Thyroid gland (tissue), 4 donors: ENCODE measurements at regions not wholly inside any gene's neighbourhood (a gene's known extent, or its start where the extent isn't known, plus 50 kb on each side); places are given as distances from the start of the nearest gene placed in this dataset.

ENCODE experiments used
- DNase-seq, 2 donors: peaks; one replicate each; pipeline ENCODE4 v3.0.0-alpha.2; 2019
- H3K27ac ChIP-seq, 3 donors: fragments of 200-600 bp; sonication (generic); 1 replicate in 2 of 3; 2 replicates in 1 of 3; pipeline ENCODE4 v1.5.1; 2016 to 2019; ENCODE audit warnings: mild to moderate bottlenecking in 1 of 3, moderate library complexity in 1 of 3
- H3K27me3 ChIP-seq: fragments of 200-600 bp; sonication (generic); one replicate; pipeline ENCODE4 v1.5.1; 2019
- H3K36me3 ChIP-seq, 2 donors: fragments of 200-600 bp; sonication (generic); one replicate each; pipeline ENCODE4 v1.5.1; 2016 to 2019
- H3K4me1 ChIP-seq, 2 donors: fragments of 200-600 bp; sonication (generic); one replicate each; pipeline ENCODE4 v1.5.1; 2017 to 2019
- H3K4me3 ChIP-seq, 3 donors: fragments of 200-600 bp; sonication (generic); replicated peaks in 1 of 3; 1 replicate in 2 of 3; 2 replicates in 1 of 3; pipeline ENCODE4 v1.5.1; 2016; ENCODE audit warnings: mild to moderate bottlenecking in 1 of 3
- H3K9me3 ChIP-seq: fragments of 200-600 bp; sonication (generic); one replicate; pipeline ENCODE4 v1.5.1; 2017
- CTCF ChIP-seq, 6 experiments: fragments of 200-600 bp in 3 of 6; fragments of 450-650 bp in 3 of 6; sonication (generic) in 3 of 6; IDR thresholded peaks; one replicate each; pipeline ENCODE4 v1.5.1; 2016 to 2019; ENCODE audit warnings: antibody characterized with exemption in 6 of 6, mild to moderate bottlenecking in 2 of 6, inconsistent platforms in 1 of 6, moderate library complexity in 1 of 6
- POLR2A ChIP-seq, 2 donors: fragments of 450-650 bp; IDR thresholded peaks; one replicate each; pipeline ENCODE4 v1.6.1; 2017; ENCODE audit warnings: antibody characterized with exemption in 2 of 2, mild to moderate bottlenecking in 2 of 2, moderate library complexity in 1 of 2
- WGBS, 2 donors: methylation state at CpG; one replicate each; pipeline ENCODE4 v1.1.5; 2017; 5-methylcytosine and 5-hydroxymethylcytosine counted together
- intact Hi-C: fragments of 100-400 bp; cut with DNase I; formaldehyde crosslinking; loops from one replicate; pipeline ENCODE4 v1.15.1; 2023

GRCh38 chr16:77569406-77569805 lies 134.6 kb upstream of the ADAMTS18 start:
- Histone ChIP-seq H3K27ac (no peak overlapping the region), H3K27me3 (no peaks in the 10 kb centered on the region), H3K36me3 (no peaks in the 10 kb centered on the region), H3K9me3 (no peaks in the 10 kb centered on the region), H3K4me3 (no peak overlapping the region), H3K4me1 (peaks cover 0 to 8% of the 10 kb centered on the region in 2 donors)
- WGBS, 2 donors, result 58 to 63% methylated on average over 5 of the region's 5 CpGs
- TF ChIP-seq POLR2A (IDR thresholded peaks at IDR 0.05) (no peak), CTCF (IDR thresholded peaks at IDR 0.05) (no peak)
- no peak for DNase-seq
- intact Hi-C loops, result no loop called here

GRCh38 chr16:77570574-77570973 lies 135.7 kb upstream of the ADAMTS18 start:
- TF ChIP-seq CTCF (IDR thresholded peaks at IDR 0.05) (no peak), POLR2A (IDR thresholded peaks at IDR 0.05) (no peak)
- H3K27me3 ChIP-seq, result no peaks in the 10 kb centered on the region
- DNase-seq, result no peak
- H3K4me3 ChIP-seq, result no peak overlapping the region
- no peaks in the 10 kb centered on the region for H3K36me3 ChIP-seq
- no peaks in the 10 kb centered on the region for H3K9me3 ChIP-seq
- WGBS, 2 donors, result 83 to 91% methylated on average over 1 of the region's 1 CpG
- intact Hi-C loops, result no loop called here
- peaks cover 3 to 8% of the 10 kb centered on the region in 2 donors for H3K4me1 ChIP-seq
- no peak overlapping the region for H3K27ac ChIP-seq

GRCh38 chr16:77571115-77571862 lies 136.5 kb upstream of the ADAMTS18 start:
- no peaks in the 10 kb centered on the region for H3K9me3 ChIP-seq
- WGBS, 2 donors, result 40 to 52% methylated on average over 4 of the region's 4 CpGs
- peaks cover 3 to 8% of the 10 kb centered on the region in 2 donors for H3K4me1 ChIP-seq
- intact Hi-C loops, result no loop called here
- no peak overlapping the region for H3K4me3 ChIP-seq
- H3K36me3 ChIP-seq, result no peaks in the 10 kb centered on the region
- no peaks in the 10 kb centered on the region for H3K27me3 ChIP-seq
- no peak overlapping the region for H3K27ac ChIP-seq
- no peak for DNase-seq
- TF ChIP-seq CTCF (IDR thresholded peaks at IDR 0.05) (no peak), POLR2A (IDR thresholded peaks at IDR 0.05) (no peak)

- no peak overlapping the region for H3K27ac ChIP-seq
- no peaks in the 10 kb centered on the region for H3K27me3 ChIP-seq
- no peak for DNase-seq
- intact Hi-C loops, result no loop called here
- H3K4me3 ChIP-seq, result no peak overlapping the region
- peaks cover 3 to 8% of the 10 kb centered on the region in 2 donors for H3K4me1 ChIP-seq
- TF ChIP-seq POLR2A (IDR thresholded peaks at IDR 0.05) (no peak), CTCF (IDR thresholded peaks at IDR 0.05) (no peak)
- H3K9me3 ChIP-seq, result no peaks in the 10 kb centered on the region
- WGBS, 2 donors, result 54 to 65% methylated on average over 13 of the region's 13 CpGs
- no peaks in the 10 kb centered on the region for H3K36me3 ChIP-seq
Observed at GRCh38 chr16:77574867-77575624, 140.2 kb upstream of the ADAMTS18 start.

DNA sequence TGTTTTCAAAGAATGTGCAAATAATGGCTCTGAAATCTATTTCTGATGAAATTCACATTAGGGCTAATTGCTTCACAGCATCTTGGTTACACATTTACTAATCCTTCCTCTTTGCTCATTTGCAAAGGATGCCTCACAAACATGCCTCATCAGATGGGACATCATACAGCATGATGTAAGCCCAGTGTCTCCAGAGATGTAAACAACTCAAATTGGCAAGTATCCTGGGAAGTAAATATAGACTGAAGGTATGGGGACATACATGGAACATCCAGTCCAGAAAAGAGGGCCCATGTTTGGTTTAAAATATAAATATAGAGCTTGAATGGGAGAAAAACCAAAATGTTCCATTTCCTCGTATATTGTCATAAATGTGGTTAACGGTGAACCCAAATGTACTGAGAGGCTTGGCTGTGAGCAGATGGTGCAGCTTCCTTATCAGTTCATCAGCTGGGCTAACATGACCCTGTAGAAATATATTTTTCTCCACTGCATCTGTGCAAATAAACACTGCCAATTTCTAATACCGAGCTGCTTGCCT lies 142.9 kb upstream of the NUDT7 start:
- Histone ChIP-seq H3K4me1 (peaks cover 11 to 14% of the 10 kb centered on the region in 2 donors), H3K9me3 (no peaks in the 10 kb centered on the region), H3K36me3 (no peaks in the 10 kb centered on the region), H3K4me3 (no peak overlapping the region), H3K27me3 (no peaks in the 10 kb centered on the region), H3K27ac (no peak overlapping the region)
- 58 to 62% methylated on average over 3 of the region's 3 CpGs for WGBS, 2 donors
- intact Hi-C loops, result no loop called here
- no peak for DNase-seq
- no peak for TF ChIP-seq POLR2A (IDR thresholded peaks at IDR 0.05)
- no peak for TF ChIP-seq CTCF (IDR thresholded peaks at IDR 0.05)
